ENCODE measurements at regions not wholly inside any gene's neighbourhood (a gene's known extent, or its start where the extent isn't known, plus 50 kb on each side); places are given as distances from the start of the nearest gene placed in this dataset.

DNA sequence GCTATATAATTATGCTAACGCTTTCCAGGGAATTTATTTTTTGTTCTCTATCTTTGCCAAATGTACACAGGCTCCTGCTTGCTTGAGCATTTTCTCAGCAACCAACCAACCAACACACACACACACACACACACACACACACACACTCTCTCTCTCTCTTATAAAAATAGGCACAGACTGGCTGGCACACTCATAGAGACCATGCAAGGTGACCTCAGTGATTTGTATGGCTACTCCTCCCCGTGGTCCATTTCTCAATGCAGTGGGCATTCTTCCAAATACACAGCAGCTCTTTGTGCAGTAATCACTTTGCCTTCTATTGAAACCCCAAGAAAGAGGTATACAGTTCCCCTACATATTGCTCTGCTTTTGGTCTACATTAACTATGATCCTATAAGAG is 416.0 kb downstream of the MAN2A1 start:
- Mint-ChIP-seq H3K4me3 (ENCODE audit: unreplicated experiment) (no peak overlapping the region), H3K36me3 (ENCODE audit: insufficient read depth, unreplicated experiment) (no peaks in the 10 kb centered on the region), H3K27me3 (ENCODE audit: insufficient read depth, unreplicated experiment) (no peaks in the 10 kb centered on the region), H3K27ac (ENCODE audit: unreplicated experiment) (no peak overlapping the region), H3K9me3 (ENCODE audit: unreplicated experiment) (no peaks in the 10 kb centered on the region), H3K4me1 (ENCODE audit: low read depth, unreplicated experiment) (no peaks in the 10 kb centered on the region)
- H3K4me3 ChIP-seq (ENCODE audit: low read depth, low read length): no peak overlapping the region
- CTCF ChIA-PET: no interaction called here
- no peak for DNase-seq
- H3K9me3 ChIP-seq: no peaks in the 10 kb centered on the region
- no peaks in the 10 kb centered on the region for H3K27me3 ChIP-seq (replicated peaks; ENCODE audit: control insufficient read depth, insufficient read depth, low read length)
- H3K4me1 ChIP-seq: no peaks in the 10 kb centered on the region
- TF ChIP-seq, protein P1, sequence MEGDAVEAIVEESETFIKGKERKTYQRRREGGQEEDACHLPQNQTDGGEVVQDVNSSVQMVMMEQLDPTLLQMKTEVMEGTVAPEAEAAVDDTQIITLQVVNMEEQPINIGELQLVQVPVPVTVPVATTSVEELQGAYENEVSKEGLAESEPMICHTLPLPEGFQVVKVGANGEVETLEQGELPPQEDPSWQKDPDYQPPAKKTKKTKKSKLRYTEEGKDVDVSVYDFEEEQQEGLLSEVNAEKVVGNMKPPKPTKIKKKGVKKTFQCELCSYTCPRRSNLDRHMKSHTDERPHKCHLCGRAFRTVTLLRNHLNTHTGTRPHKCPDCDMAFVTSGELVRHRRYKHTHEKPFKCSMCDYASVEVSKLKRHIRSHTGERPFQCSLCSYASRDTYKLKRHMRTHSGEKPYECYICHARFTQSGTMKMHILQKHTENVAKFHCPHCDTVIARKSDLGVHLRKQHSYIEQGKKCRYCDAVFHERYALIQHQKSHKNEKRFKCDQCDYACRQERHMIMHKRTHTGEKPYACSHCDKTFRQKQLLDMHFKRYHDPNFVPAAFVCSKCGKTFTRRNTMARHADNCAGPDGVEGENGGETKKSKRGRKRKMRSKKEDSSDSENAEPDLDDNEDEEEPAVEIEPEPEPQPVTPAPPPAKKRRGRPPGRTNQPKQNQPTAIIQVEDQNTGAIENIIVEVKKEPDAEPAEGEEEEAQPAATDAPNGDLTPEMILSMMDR (IDR thresholded peaks at IDR 0.05; ENCODE audit: insufficient read depth in 1 of 2, low read depth in 1 of 2, low read length in 1 of 2, severe bottlenecking in 1 of 2, unreplicated experiment in 1 of 2): no peak
- BruUV-seq (replicated peaks): no TSS peak
- POLR2A ChIA-PET: no interaction called here
- intact Hi-C loops (cut with micrococcal nuclease; ENCODE audit: unreplicated experiment): no loop called here
- no peaks in the 10 kb centered on the region for H3K36me3 ChIP-seq (ENCODE audit: control insufficient read depth, insufficient read depth, low read length)

DNA sequence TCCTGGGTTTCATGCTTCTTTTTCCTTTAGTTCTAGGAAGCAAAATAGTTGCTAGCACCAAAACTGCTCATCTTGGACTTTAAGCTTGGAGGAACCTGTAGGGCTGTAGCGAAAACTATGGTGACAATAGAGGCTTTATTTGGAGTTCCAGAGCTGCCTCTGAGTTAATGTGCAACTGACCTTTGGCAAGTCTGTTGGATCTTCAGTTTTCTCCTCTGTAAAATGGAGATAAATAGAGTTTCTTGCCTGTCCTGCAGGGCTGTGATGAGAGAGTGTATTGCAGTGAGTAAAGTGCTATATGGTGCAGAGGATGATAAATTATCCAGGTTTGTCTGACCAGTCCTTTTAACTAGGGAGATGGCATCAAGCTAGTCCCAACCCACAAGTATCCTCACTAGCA is 417.0 kb downstream of the MAN2A1 start:
- POLR2A ChIA-PET: no interaction called here
- H3K4me3 ChIP-seq (ENCODE audit: low read depth, low read length): no peak overlapping the region
- BruUV-seq (replicated peaks): no TSS peak

DNA sequence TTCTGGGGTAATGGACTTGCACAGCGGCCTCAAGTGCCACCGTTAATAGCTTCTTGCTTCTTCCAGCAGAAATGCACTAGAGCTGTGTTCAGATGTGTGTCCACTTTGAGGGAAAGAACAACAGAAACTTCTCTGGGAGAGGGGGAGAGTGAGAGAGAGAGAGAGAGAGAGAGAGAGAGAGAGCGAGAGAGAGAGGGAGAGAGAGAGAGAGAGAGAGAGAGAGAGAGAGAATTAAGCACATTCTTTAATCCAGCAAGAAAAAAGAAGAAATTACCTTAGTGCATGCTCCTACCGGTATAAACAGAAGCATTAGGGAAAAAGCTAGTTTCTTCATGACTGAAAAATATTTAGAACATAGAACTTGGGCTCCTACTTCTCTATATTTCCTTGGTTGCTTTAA is 418.8 kb downstream of the MAN2A1 start:
- Mint-ChIP-seq H3K27ac (ENCODE audit: unreplicated experiment) (no peak overlapping the region), H3K36me3 (ENCODE audit: insufficient read depth, unreplicated experiment) (no peaks in the 10 kb centered on the region), H3K4me1 (ENCODE audit: low read depth, unreplicated experiment) (no peaks in the 10 kb centered on the region), H3K27me3 (ENCODE audit: insufficient read depth, unreplicated experiment) (no peaks in the 10 kb centered on the region), H3K4me3 (ENCODE audit: unreplicated experiment) (no peak overlapping the region), H3K9me3 (ENCODE audit: unreplicated experiment) (no peaks in the 10 kb centered on the region)
- Histone ChIP-seq H3K4me3 (ENCODE audit: low read depth, low read length) (no peak overlapping the region), H3K4me1 (no peaks in the 10 kb centered on the region), H3K36me3 (ENCODE audit: control insufficient read depth, insufficient read depth, low read length) (no peaks in the 10 kb centered on the region), H3K9me3 (no peaks in the 10 kb centered on the region), H3K27me3 (replicated peaks; ENCODE audit: control insufficient read depth, insufficient read depth, low read length) (no peaks in the 10 kb centered on the region)
- ChIA-PET CTCF (no interaction called here), POLR2A (no interaction called here)
- no peak for DNase-seq
- intact Hi-C loops (cut with micrococcal nuclease; ENCODE audit: unreplicated experiment): no loop called here
- no TSS peak for BruUV-seq (replicated peaks)
- TF ChIP-seq, protein P1 (IDR thresholded peaks at IDR 0.05; ENCODE audit: insufficient read depth in 1 of 2, low read depth in 1 of 2, low read length in 1 of 2, severe bottlenecking in 1 of 2, unreplicated experiment in 1 of 2): no peak

More for the DNA sequence above, 417.0 kb downstream of the MAN2A1 start:
- Mint-ChIP-seq H3K4me1 (ENCODE audit: low read depth, unreplicated experiment) (no peaks in the 10 kb centered on the region), H3K9me3 (ENCODE audit: unreplicated experiment) (no peaks in the 10 kb centered on the region), H3K36me3 (ENCODE audit: insufficient read depth, unreplicated experiment) (no peaks in the 10 kb centered on the region), H3K27ac (ENCODE audit: unreplicated experiment) (no peak overlapping the region), H3K4me3 (ENCODE audit: unreplicated experiment) (no peak overlapping the region), H3K27me3 (ENCODE audit: insufficient read depth, unreplicated experiment) (no peaks in the 10 kb centered on the region)
- Histone ChIP-seq H3K36me3 (ENCODE audit: control insufficient read depth, insufficient read depth, low read length) (no peaks in the 10 kb centered on the region), H3K4me1 (no peaks in the 10 kb centered on the region), H3K9me3 (no peaks in the 10 kb centered on the region), H3K27me3 (replicated peaks; ENCODE audit: control insufficient read depth, insufficient read depth, low read length) (no peaks in the 10 kb centered on the region)
- CTCF ChIA-PET: no interaction called here
- TF ChIP-seq, protein P1 (IDR thresholded peaks at IDR 0.05; ENCODE audit: insufficient read depth in 1 of 2, low read depth in 1 of 2, low read length in 1 of 2, severe bottlenecking in 1 of 2, unreplicated experiment in 1 of 2): no peak
- intact Hi-C loops (cut with micrococcal nuclease; ENCODE audit: unreplicated experiment): no loop called here
- no peak for DNase-seq
